NCI-H748 (cell line): ENCODE measurements at regions not wholly inside any gene's neighbourhood (a gene's known extent, or its start where the extent isn't known, plus 50 kb on each side); places are given as distances from the start of the nearest gene placed in this dataset.

Experiments
- DNase-seq: peaks from one replicate; lab custom pipeline; 2025; ENCODE audit not compliant: unreplicated experiment; lab: John Stamatoyannopoulos, UW

DNA sequence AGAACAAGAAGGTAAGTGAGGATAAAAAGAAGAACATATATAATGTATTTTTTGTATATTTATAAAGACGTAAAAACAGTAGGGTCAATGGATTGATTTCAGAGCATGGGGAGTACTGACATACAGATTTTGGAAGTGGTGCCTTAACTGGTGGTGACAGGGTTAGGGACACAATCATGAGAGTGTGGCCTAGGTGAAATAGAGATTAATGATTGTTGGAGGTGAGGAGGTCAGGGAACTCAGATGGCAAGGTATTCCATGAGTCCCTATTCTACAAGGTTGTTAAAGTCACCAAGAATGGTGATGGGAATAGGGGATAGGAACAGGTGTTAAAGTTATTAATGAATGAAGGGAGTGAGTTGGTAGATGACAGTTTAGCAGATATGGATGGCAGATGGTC, 210.8 kb downstream of the SEMA6A start:
- no peak for DNase-seq

DNA sequence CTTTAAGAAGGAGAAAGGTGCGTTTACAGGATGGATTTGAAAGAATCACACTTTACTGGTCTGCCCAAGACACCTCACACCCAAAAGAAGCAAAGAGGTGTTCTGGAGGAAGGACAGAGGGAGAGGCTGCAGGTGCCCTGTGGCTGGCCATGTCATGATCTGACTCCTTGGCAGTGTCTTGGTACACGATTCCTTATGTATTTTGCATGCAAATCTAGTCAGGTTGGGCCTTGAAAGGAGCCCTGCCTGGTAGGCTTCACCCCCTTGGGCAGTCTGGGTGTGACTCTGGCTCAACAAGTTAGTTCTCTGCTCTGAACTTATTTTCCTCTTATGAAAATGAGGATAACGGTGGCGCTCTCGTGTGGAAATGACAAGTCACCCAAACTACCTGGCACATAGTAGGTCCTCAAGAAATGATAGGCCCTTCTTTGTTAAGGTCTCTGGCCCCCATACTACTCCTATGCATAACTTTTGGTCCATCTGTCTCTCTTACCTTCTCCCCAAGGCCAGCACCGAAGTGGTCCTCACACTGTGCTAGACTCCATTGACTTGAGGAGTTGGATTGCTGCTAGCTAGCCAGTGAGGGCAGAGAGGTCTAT, 212.5 kb downstream of the SEMA6A start:
- DNase-seq, result no peak

GRCh38 chr5:116361171-116361967, 213.3 kb downstream of the SEMA6A start:
- DNase-seq, result no peak

DNA sequence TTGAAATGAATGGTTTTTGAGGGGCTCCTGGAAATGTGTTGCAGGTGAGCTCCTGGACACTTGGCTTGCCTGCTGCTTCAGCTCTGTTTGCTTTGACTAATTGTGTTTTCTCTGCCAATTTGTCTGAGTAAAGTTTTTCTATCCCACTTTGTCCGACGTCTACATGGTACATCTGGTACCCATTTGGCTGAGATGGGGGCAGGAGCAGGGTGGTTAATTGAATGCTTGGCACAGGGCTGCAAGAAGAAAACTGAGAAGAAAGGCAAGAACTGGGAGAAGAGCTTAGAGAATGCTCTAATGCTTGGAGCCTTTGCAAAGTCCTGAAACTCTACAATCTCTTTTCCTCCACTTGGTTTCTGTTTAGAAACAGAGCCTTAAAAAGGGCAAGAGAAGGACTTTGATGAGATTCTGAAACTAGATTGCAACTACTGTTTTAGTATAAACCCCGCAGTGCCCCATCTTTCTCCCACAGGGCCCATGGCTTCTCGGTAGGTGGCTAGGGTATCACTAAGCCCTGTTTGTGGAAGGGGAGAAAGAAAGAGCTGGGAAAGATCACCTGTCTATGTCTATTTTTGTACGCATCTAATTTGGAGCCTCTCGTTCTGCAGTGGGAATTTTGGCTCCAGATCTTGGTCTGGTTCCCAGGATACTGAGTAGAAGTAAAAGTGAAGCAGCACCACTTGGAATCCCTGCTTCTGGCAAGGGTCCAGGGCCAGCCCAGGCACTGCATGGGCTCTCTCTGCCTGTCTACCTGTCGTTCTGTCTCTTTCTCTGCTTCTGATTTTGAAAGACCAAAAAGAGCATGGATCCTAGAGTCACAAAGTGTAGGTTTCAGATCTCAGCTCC, 214.4 kb downstream of the SEMA6A start:
- no peak for DNase-seq

DNA sequence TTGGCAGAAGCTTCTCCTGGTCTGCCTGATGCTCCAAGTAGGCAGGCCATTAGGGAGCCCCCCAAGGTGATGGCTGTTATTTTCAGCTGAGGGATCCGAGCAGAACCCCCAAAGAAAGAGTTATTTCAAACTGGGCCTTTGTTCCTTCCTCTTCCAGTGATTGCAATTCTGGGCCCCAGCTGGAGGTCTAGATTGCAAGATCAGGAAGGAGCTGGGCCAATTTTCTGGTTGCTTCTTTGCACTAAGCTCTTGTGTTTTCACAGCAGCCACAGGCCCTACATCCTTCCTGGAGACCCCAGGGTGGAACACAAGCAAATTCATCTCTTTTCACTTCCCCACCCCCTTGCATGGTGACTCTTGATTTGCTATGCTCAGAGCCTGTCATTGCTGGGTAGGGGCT, 215.0 kb downstream of the SEMA6A start:
- no peak for DNase-seq

DNA sequence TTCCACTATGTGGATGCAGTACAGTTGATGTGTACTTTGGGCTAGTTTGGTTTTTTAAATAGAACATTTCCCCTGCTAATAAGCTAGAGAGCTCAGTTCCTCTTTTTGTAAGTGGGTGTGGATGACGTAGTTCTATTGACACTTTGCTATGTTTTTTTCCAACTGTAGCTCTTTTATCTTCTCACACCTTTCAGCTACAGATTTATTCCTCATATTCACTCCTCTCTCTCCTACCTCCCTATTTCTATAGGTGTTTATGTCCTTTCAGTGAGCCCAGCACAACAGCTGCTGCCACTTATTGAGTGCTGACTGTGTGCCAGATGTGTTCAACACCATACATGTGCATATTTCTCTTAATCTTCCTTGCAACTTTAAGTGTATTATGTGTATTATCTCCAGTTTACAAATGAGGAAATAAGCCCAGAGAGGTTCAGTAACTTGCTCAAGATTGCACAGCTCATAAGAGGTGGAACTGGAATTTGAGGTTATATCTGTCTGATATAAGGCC, 215.7 kb downstream of the SEMA6A start:
- no peak for DNase-seq

DNA sequence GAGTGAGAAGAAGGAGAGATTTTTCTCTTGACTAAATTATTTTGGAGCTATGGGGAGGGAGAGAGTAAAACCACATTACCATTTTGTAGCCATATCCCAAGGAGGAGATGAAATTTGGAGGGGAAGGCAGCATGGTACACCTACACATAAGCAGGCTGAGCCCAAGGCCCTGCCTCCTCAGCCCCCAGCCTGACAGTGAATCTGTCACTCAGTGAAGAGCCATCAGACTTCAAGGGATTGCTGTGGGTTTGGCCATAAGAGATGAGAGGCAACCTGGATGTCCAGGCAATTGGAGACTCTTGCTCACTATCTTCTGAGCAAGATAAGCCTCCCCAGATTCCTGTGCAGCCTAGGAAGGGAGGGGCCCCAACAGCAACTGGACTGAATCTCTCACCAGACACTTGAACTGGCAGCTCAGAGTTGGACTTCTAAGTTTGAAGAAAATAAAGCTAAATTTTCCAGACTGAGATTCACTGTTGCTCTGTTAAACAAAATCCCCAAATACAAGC, 216.6 kb downstream of the SEMA6A start:
- DNase-seq, result no peak

GRCh38 chr5:116355819-116356601, 218.6 kb downstream of the SEMA6A start:
- no peak for DNase-seq

DNA sequence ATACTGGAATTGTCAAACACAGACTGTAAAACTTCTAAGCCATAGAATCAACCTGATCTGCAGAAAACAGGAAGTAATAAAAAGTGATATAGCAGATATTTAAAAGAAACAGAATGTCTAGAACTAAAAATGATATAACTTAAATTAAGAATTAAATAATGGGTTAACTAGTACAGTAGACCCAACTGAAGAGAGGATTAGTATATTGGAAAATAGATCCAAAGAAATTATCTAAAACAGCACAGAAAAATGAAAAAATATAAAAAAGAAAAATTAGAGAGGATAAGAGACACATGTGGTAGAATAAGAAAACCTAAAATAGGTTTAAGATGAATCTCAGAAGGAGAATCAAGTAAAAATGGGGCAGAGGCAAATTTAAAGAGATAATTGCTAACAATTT, 219.9 kb downstream of the SEMA6A start:
- DNase-seq, result no peak

DNA sequence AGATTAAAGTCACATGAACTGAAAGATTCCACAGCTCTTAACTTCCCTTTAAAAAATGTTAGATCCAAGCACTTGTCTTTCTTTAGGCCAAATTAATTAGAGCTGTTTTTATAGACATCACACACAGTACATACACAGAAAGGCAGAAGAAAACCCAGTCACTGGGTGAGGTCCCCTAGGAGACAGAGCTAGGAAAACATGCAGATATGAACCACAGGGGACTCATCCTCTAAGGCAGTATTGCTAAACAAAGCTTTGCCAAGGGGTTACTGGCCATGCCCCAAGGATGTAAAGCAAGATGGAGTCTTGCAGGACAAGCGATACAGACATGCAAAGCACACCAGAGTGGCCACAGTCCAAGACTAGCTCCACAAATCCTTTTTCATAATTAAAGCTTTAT, 227.0 kb downstream of the SEMA6A start:
- DNase-seq, result no peak

GRCh38 chr5:116343961-116344360, 230.7 kb downstream of the SEMA6A start:
- DNase-seq, result no peak
